Right ventricle myocardium inferior (tissue), 1 donor: ENCODE measurements at regions not wholly inside any gene's neighbourhood (a gene's known extent, or its start where the extent isn't known, plus 50 kb on each side); places are given as distances from the start of the nearest gene placed in this dataset.
A peak's percentile ranks its signal among the peaks of the same experiment; 100 is the strongest.

ENCODE experiments used
- ATAC-seq: fragments of 200-7000 bp; cut with Tn5 transposase; one replicate; pipeline ENCODE4 v1.9.1; 2020; ENCODE audit warnings: mild to moderate bottlenecking, moderate library complexity
- DNase-seq: peaks from one replicate; pipeline ENCODE4 v3.0.0; 2021; ENCODE audit errors: missing footprints
- intact Hi-C: fragments of 100-400 bp; cut with DNase I; formaldehyde crosslinking; loops from one replicate; pipeline ENCODE4 v1.11.0; 2022
- donor health status: DM: no; HTN: yes; CAD: no; lungs with severe emphysema.

- DNase-seq = peak; percentile 45
- ATAC-seq = no peak
- intact Hi-C loops = no loop called here
Observed at GRCh38 chr17:77304746-77305473, 164.1 kb downstream of the SEC14L1 start.

DNA sequence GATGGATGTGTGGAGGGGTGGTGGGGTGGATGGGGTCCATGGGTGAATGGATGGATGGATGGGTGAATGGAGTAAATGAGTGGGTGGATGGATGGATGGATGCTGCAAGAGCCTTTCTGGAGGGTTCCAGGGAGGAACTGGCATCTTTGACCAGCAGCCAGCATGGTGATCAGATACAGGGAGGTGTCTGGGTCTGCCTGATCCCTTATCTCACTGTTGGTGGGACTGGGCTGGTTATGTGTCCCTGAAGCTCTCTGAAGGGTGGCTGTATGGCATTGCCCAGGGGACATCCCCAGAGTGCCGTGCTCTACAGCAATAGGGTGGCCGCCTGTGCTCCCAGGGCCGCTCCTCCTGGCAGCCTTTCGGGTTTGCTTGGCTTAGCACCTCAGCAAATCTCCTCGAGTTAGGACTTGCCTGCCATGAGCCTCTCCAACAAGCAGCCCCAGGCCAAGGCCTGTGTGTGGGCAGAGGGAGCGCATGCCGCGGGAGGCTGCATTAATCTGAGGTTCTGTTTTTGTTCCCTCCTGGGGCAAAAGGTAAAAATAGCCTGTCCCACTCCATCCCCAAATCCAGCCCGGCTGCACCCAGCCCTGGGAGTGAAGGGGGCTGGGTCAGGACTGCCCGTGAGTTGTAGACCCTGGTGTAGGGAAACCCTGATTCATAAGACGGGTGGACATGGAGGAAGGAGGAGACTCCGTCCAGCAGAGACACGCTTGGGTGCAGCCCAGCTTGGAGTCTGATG lies 165.4 kb downstream of the SEC14L1 start:
- intact Hi-C loops = no loop called here
- ATAC-seq = no peak
- DNase-seq = peak; percentile 46

- intact Hi-C loops = no loop called here
- ATAC-seq = no peak
- peak; percentile 30 for DNase-seq
Observed at GRCh38 chr17:77306790-77307478, 166.2 kb downstream of the SEC14L1 start.

DNA sequence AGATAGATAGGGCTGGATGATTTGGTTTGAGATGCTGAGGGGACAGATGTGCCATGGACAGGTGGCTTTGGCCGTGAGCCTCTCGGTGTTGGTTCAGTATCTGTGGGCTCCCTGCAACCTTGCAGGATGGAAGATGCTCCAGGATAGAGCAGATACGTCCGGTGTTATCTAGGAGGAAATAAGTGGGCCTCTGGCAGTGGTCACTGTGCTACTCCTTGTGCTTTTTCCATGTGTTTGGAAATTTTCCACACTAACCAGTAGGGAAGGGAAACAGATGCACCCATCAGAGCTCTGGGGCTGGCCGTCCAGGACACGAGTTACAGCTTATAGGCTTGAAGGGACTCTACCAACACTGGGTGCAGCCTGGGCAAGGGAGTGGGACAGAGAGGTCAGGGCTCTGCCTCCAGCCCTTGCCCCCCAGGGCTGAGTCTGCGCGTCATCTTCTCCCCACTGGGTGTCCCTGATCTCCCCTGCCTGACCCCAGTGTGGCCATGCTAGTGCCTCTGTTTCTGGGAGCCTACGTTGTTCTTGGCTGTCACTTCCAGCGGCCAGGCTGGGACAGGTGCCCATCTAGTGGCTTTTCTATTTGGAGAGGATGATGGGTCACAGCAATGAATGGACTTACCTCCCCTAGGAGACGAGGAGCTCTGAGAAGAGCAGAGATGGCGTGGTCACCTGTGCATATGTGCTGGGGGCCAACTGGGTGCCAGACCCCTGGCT lies 166.9 kb downstream of the SEC14L1 start:
- ATAC-seq (peak; percentile 21), DNase-seq (peak; percentile 60)
- intact Hi-C loops = no loop called here

- peak; percentile 70 for DNase-seq
- no peak for ATAC-seq
- intact Hi-C loops = no loop called here
Observed at GRCh38 chr17:77308861-77309726, 168.3 kb downstream of the SEC14L1 start.

- intact Hi-C loops = no loop called here
- no peak for DNase-seq
- ATAC-seq = no peak
Observed at GRCh38 chr17:77310336-77310735, 169.6 kb downstream of the SEC14L1 start.

GRCh38 chr17:77311371-77311981 lies 170.7 kb downstream of the SEC14L1 start:
- intact Hi-C loops = no loop called here
- DNase-seq = no peak
- no peak for ATAC-seq

DNA sequence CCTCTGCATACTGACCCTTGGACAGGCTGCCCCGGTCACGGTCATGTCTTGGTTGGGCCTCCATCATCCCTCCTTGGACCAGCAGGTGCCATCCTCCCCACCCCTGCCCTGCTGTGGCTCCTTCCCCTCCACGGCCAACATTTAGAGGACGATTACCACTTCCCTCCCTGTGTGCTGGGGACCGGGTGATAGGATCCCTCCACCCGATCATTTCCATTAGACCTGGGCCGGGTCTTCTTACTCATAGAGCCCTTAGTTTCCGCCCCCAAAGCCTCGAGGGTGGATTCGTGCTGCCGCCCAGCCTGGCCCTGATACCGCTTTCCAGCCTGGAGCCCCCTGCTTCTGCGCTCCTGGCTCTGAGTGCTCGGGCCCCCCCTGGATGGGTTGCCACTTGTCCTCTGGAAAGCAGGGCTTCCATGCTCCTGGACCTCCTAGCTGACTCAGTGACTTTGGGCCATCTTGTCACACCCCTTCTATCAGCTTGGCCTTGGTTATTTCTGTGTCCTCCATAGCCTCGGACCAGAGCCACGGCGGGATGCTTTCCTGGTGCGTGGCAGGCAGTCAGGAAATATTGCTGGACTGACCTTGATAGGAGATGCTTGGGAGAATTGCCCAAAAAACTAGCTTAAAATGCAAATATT lies 171.4 kb downstream of the SEC14L1 start:
- intact Hi-C loops = no loop called here
- ATAC-seq = no peak
- no peak for DNase-seq

DNA sequence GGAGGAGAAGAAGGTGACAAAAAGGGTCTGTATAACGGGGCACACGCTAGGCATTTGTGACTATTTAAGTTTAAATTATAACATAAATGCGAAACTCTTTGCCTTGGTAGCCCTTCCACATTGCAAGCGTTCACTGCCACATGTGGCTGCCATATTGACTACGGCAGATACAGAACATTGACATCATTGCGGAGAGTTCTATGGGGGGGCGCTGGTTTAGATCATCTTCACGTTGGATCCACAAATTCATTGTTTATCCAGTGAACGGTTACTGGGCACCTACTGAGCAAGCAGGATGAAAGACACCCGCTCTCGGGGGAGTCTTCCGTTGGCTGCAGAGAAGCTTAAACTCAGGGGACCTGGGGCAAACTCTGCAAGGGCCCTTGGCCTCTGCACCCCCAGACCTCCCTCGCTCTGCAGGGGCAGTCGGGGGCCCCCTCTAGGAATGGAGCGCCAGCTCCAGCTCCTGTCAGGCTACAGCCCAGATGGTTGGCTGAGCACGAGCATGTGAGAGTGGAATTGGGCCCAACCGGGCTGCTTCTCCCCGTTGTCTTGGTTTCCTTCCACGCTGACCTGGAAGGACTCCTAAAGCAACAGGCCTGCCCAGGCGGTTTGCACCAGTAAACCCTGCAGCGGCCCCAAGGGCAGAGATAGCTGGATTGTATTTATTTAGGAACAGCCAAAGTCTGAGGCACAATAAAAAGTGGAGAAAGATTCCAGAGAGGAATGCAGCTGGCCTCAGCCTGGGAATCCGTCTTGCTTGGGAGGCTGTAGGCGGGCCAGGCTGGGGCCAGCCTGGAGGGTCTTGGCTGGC lies 172.2 kb downstream of the SEC14L1 start:
- DNase-seq = no peak
- intact Hi-C loops = no loop called here
- ATAC-seq = peak; percentile 77

- ATAC-seq = no peak
- DNase-seq = no peak
- intact Hi-C loops = no loop called here
Observed at GRCh38 chr17:77313831-77314230, 173.1 kb downstream of the SEC14L1 start.

- DNase-seq (peak; percentile 61), ATAC-seq (no peak)
- intact Hi-C loops = no loop called here
Observed at GRCh38 chr17:77314601-77315000, 173.8 kb downstream of the SEC14L1 start.

DNA sequence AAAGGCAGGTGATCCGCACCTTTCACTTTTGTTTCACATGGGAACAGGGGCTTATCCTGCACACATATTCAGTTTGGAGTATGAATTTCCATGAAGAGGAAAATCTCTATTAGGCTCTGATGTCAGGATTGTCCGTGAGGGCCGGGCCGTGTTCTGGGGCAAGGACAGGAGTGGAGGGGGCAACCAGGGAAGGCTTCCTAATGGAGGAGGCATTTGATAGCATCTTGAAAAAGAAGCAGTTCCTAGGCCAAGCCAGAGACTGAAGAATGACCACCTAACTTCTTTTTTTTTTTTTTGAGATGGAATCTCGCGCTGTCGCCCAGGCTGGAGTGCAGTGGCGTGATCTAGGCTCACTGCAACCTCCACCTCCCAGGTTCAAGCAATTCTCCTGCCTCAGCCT lies 174.2 kb downstream of the SEC14L1 start:
- ATAC-seq = no peak
- DNase-seq = peak; percentile 50
- intact Hi-C loops = no loop called here

GRCh38 chr17:77315551-77316190 lies 174.9 kb downstream of the SEC14L1 start:
- DNase-seq = peak; percentile 70
- intact Hi-C loops = no loop called here
- ATAC-seq = no peak

- DNase-seq (peak; percentile 31), ATAC-seq (no peak)
- intact Hi-C loops = no loop called here
Observed at GRCh38 chr17:77316191-77316641, 175.4 kb downstream of the SEC14L1 start.

DNA sequence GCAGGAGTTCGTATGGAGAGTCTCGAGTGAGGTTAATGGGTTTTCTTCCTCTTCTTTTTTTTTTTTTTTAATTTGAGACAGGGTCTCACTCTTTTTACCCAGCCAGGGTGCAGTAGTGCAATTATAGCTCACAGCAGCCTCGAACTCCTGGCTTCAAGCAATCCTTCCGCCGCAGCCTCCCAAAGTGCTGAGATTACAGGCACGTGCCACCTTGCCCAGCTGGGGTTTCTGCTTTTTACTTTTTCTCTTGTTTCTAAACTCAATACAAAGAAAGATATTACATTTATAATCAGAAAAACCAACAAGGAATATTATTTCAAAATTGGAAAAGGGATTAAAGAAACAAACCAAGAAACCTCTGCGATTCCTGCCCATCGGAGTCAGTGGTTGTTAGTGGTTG lies 175.9 kb downstream of the SEC14L1 start:
- DNase-seq (no peak), ATAC-seq (no peak)
- intact Hi-C loops = no loop called here

DNA sequence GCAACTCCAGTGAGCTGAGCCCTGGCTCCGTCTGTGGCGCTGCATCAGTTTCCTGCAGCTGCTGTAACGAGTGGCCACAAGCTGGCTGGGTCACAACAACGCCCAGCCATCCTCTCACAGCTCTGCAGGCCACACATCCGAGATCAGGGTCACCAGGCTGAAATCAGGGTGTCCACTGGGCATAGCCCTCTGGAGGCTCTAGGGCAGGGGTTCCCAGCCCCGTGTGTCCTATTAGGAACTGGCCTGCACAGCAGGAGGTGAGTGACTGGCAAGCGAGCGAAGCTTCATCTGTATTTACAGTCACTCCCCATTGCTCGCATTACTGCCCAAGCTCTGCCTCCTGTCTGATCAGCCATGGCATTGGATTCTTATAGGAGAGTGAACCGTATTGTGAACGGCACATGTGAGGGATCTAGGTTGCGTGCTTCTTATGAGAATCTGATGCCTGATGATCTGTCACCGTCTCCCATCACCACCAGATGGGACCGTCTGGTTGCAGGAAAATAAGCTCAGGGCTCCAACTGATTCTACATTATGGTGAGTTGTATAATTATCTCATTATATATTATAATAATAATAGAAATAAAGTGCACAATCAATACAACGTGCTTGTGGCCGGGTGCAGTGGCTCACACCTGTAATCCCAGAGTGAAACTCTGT lies 176.5 kb downstream of the SEC14L1 start:
- ATAC-seq (no peak), DNase-seq (no peak)
- intact Hi-C loops = no loop called here
